Fibroblast of pulmonary artery (primary cell): ENCODE measurements at regions not wholly inside any gene's neighbourhood (a gene's known extent, or its start where the extent isn't known, plus 50 kb on each side); places are given as distances from the start of the nearest gene placed in this dataset.

Source experiments
- DNase-seq: peaks from one replicate; pipeline ENCODE4 v3.0.0-alpha.2; 2010; ENCODE audit warnings: low read depth
- H3K4me3 ChIP-seq: replicated peaks from 2 replicates; pipeline ENCODE4 v1.5.1; 2011; ENCODE audit warnings: low read depth, mild to moderate bottlenecking, control low read depth, low read length, moderate library complexity
- CTCF ChIP-seq: IDR thresholded peaks from 2 replicates; pipeline ENCODE4 v1.5.1; 2011; ENCODE audit warnings: mild to moderate bottlenecking, control low read depth, low read length, inconsistent platforms; ENCODE audit errors: missing control alignments

- DNase-seq, result peak; percentile 64
- H3K4me3 ChIP-seq, result no peak overlapping the region
- TF ChIP-seq CTCF, result peak; percentile 84
Observed at GRCh38 chr6:30396833-30397479, 52.0 kb downstream of the RPP21 start.

GRCh38 chr6:30397697-30398096 is 52.7 kb downstream of the RPP21 start:
- H3K4me3 ChIP-seq, result no peak overlapping the region
- no peak for TF ChIP-seq CTCF
- no peak for DNase-seq

GRCh38 chr6:30399390-30400058 is 54.6 kb downstream of the RPP21 start:
- no peak overlapping the region for H3K4me3 ChIP-seq
- TF ChIP-seq CTCF, result no peak
- DNase-seq, result peak; percentile 1

GRCh38 chr6:30405934-30406333 is 61.0 kb downstream of the RPP21 start:
- TF ChIP-seq CTCF, result no peak
- no peak for DNase-seq
- H3K4me3 ChIP-seq, result no peak overlapping the region

GRCh38 chr6:30409184-30409583 is 64.2 kb downstream of the RPP21 start:
- H3K4me3 ChIP-seq, result no peak overlapping the region
- DNase-seq, result no peak
- no peak for TF ChIP-seq CTCF

- peak; percentile 83 for TF ChIP-seq CTCF
- DNase-seq, result peak; percentile 59
- no peak overlapping the region for H3K4me3 ChIP-seq
Observed at GRCh38 chr6:30411515-30412207, 66.7 kb downstream of the RPP21 start.
